Tibial nerve (tissue), 4 donors: ENCODE measurements at regions not wholly inside any gene's neighbourhood (a gene's known extent, or its start where the extent isn't known, plus 50 kb on each side); places are given as distances from the start of the nearest gene placed in this dataset.

Source experiments
- DNase-seq, 2 donors: peaks; one replicate each; pipeline ENCODE4 v3.0.0-alpha.2; 2019; ENCODE audit warnings: low spot score in 2 of 2
- H3K27ac ChIP-seq, 4 donors: fragments of 200-600 bp; sonication (generic) in 3 of 4; one replicate each; pipeline ENCODE4 v1.5.1; 2017 to 2019; ENCODE audit warnings: mild to moderate bottlenecking in 1 of 4
- H3K27me3 ChIP-seq, 2 donors: fragments of 200-600 bp; sonication (generic) in 1 of 2; one replicate each; pipeline versions ENCODE4 v1.5.1 to v1.6.0; 2017 to 2019
- H3K36me3 ChIP-seq, 3 donors: fragments of 200-600 bp; sonication (generic); one replicate each; pipeline ENCODE4 v1.5.1; 2018 to 2019
- H3K4me1 ChIP-seq, 4 donors: fragments of 200-600 bp; sonication (generic) in 3 of 4; one replicate each; pipeline ENCODE4 v1.5.1; 2017 to 2019
- H3K4me3 ChIP-seq, 4 donors: fragments of 200-600 bp; sonication (generic) in 3 of 4; one replicate each; pipeline ENCODE4 v1.5.1; 2017 to 2019; ENCODE audit warnings: mild to moderate bottlenecking in 1 of 4, moderate library complexity in 1 of 4
- H3K9me3 ChIP-seq, 4 donors: fragments of 200-600 bp; sonication (generic) in 3 of 4; one replicate each; pipeline ENCODE4 v1.5.1; 2017 to 2019
- EP300 ChIP-seq, 2 donors: sonication (generic); formaldehyde crosslinking; IDR thresholded peaks; one replicate each; pipeline ENCODE4 v1.6.1; 2017; ENCODE audit warnings: antibody characterized with exemption in 2 of 2, mild to moderate bottlenecking in 1 of 2
- POLR2A ChIP-seq, 2 donors: fragments of 450-650 bp; IDR thresholded peaks; one replicate each; pipeline ENCODE4 v1.6.1; 2017; ENCODE audit warnings: antibody characterized with exemption in 2 of 2, mild to moderate bottlenecking in 2 of 2, moderate library complexity in 2 of 2
- WGBS, 2 donors: methylation state at CpG; one replicate each; pipeline ENCODE4 v1.1.5; 2018; 5-methylcytosine and 5-hydroxymethylcytosine counted together
- TF ChIP-seq, protein P1 (sequence below), 5 experiments: fragments of 200-600 bp in 3 of 5; fragments of 450-650 bp in 2 of 5; sonication (generic) in 3 of 5; IDR thresholded peaks; one replicate each; pipeline ENCODE4 v1.5.1; 2016 to 2019; ENCODE audit warnings: antibody characterized with exemption in 5 of 5, mild to moderate bottlenecking in 3 of 5, moderate library complexity in 2 of 5

DNA sequence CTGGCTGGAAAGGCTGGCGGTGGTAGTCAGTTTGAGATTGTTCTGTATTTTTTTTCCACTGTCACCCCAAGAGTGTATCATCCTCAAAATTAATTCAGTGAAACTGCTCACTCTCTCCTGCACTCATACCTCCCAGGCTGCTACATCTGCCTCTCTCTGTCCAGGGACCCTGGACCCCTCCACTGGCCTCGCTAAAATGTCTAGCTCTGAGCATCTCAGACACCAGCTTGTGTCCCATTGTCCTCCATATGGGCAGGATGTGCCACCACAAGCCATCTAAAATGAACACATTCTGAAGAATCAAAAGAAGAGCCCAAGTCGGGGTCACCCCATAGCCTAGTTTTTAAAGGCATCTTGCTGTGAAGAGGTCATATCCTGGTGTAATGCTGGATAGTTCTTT, 345.5 kb upstream of the TSHZ3 start:
- Histone ChIP-seq H3K9me3 (no peaks in the 10 kb centered on the region), H3K27ac (no peak overlapping the region), H3K36me3 (no peaks in the 10 kb centered on the region), H3K4me3 (no peak overlapping the region), H3K4me1 (no peaks in the 10 kb centered on the region), H3K27me3 (no peaks in the 10 kb centered on the region)
- DNase-seq: no peak
- TF ChIP-seq EP300 (IDR thresholded peaks at IDR 0.05): no peak
- TF ChIP-seq, protein P1, sequence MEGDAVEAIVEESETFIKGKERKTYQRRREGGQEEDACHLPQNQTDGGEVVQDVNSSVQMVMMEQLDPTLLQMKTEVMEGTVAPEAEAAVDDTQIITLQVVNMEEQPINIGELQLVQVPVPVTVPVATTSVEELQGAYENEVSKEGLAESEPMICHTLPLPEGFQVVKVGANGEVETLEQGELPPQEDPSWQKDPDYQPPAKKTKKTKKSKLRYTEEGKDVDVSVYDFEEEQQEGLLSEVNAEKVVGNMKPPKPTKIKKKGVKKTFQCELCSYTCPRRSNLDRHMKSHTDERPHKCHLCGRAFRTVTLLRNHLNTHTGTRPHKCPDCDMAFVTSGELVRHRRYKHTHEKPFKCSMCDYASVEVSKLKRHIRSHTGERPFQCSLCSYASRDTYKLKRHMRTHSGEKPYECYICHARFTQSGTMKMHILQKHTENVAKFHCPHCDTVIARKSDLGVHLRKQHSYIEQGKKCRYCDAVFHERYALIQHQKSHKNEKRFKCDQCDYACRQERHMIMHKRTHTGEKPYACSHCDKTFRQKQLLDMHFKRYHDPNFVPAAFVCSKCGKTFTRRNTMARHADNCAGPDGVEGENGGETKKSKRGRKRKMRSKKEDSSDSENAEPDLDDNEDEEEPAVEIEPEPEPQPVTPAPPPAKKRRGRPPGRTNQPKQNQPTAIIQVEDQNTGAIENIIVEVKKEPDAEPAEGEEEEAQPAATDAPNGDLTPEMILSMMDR (IDR thresholded peaks at IDR 0.05): no peak
- no peak for TF ChIP-seq POLR2A (IDR thresholded peaks at IDR 0.05)
- WGBS, 2 donors: 80 to 88% methylated on average over 3 of the region's 3 CpGs

DNA sequence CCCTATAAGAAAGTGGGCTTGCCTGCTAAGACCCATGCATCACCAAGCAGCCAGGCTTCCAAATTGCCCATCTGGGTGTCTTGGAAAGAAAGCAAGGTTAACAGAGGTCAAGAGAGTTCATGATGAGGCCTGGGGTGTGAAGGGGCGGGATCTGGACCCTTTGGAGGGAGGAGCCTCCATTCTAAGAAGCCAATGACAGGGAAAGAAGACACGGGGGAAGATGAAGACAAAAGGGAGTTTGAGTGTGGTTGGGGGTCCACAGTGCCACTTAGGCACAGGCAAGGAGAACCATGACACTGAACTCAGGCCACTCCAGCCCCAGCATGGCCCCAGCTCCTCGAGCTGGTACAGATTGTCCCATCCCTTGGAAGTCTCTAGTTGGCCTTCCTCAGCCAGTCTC, 350.2 kb upstream of the TSHZ3 start:
- Histone ChIP-seq H3K4me3 (no peak overlapping the region), H3K36me3 (no peaks in the 10 kb centered on the region), H3K4me1 (no peaks in the 10 kb centered on the region), H3K9me3 (peaks cover 0 to 13% (median 0%) of the 10 kb centered on the region in 4 donors), H3K27me3 (no peaks in the 10 kb centered on the region), H3K27ac (no peak overlapping the region)
- DNase-seq: no peak
- TF ChIP-seq EP300 (IDR thresholded peaks at IDR 0.05) (no peak), POLR2A (IDR thresholded peaks at IDR 0.05) (no peak)
- TF ChIP-seq, protein P1 (IDR thresholded peaks at IDR 0.05): no peak
- 69 to 82% methylated on average over 3 of the region's 3 CpGs for WGBS, 2 donors

DNA sequence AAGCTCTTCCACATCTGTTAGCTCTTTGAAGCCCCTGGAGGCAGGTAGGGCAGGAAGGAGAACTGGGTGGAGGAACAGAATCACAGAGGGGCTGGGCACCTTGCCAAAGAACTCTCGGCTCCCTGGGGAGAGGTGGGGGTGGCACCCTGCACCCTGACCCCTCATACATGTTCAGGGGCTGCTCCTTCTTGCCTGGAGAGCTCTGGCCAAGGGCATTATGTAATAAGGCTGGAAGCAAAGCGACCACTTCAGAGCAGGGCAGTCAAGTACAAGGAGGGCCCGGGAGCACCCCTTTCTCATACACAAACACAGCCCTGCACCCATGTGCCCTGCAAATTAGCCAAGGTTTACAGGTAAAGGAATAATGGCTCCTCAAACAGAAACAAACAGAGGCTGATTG, 351.9 kb upstream of the TSHZ3 start:
- H3K4me3 ChIP-seq: no peak overlapping the region
- no peak overlapping the region for H3K27ac ChIP-seq
- H3K9me3 ChIP-seq: peaks cover 0 to 13% (median 0%) of the 10 kb centered on the region in 4 donors
- TF ChIP-seq POLR2A (IDR thresholded peaks at IDR 0.05): no peak
- no peak for TF ChIP-seq EP300 (IDR thresholded peaks at IDR 0.05)
- TF ChIP-seq, protein P1 (IDR thresholded peaks at IDR 0.05): no peak
- H3K27me3 ChIP-seq: no peaks in the 10 kb centered on the region
- 51 to 65% methylated on average over 3 of the region's 3 CpGs for WGBS, 2 donors
- no peak for DNase-seq
- no peaks in the 10 kb centered on the region for H3K4me1 ChIP-seq
- no peaks in the 10 kb centered on the region for H3K36me3 ChIP-seq

DNA sequence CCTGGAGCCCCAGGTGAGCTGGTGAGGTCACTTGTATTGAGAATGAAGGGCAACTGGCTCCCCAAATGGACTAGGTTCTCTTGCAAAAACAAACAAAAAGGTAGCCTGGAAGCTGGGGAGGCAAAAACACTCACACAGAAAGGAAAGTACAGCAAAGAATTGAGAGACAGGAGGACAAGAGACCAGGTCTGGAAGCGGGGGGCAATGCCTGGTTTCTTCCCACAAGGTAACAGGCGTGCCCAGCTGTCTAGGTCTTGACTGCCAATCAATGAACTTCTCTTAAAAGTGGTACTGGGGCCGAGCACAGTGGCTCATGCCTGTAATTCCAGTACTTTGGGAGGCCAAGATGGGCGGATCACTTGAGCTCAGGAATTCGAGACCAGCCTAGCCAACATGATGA, 356.4 kb upstream of the TSHZ3 start:
- H3K4me3 ChIP-seq: no peak overlapping the region
- no peaks in the 10 kb centered on the region for H3K36me3 ChIP-seq
- no peak overlapping the region for H3K27ac ChIP-seq
- no peak for DNase-seq
- TF ChIP-seq POLR2A (IDR thresholded peaks at IDR 0.05) (no peak), EP300 (IDR thresholded peaks at IDR 0.05) (no peak)
- TF ChIP-seq, protein P1 (IDR thresholded peaks at IDR 0.05): no peak
- H3K9me3 ChIP-seq: peaks cover 0 to 13% (median 0%) of the 10 kb centered on the region in 4 donors
- no peaks in the 10 kb centered on the region for H3K4me1 ChIP-seq
- WGBS, 2 donors: 76 to 95% methylated on average over 5 of the region's 5 CpGs
- H3K27me3 ChIP-seq: no peaks in the 10 kb centered on the region

DNA sequence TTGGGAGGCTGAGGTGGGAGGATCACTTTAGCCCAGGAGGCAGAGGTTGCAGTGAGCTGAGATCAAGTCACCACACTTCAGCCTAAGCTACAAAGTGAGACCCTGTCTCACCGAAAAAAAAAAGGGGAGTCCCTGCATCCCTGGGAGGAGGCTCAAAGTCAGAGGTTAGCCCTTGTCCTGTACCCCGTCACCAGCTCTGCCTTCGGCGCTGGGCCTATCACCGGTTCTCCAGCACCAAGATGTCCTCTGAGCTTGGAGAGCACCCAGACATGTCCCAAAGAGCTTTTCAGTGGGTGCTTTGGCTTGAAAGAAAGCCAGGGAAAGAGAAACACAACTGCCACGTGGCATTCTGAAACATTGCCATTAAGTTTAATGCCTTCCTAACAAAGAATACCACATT, 356.9 kb upstream of the TSHZ3 start:
- 91% methylated on average over 6 of the region's 6 CpGs for WGBS, 2 donors

More for the DNA sequence above, 356.9 kb upstream of the TSHZ3 start:
- H3K9me3 ChIP-seq: peaks cover 0 to 13% (median 0%) of the 10 kb centered on the region in 4 donors
- H3K36me3 ChIP-seq: no peaks in the 10 kb centered on the region
- H3K27me3 ChIP-seq: no peaks in the 10 kb centered on the region
- no peak overlapping the region for H3K4me3 ChIP-seq
- no peak for DNase-seq
- TF ChIP-seq POLR2A (IDR thresholded peaks at IDR 0.05): no peak
- TF ChIP-seq, protein P1 (IDR thresholded peaks at IDR 0.05): no peak
- no peak for TF ChIP-seq EP300 (IDR thresholded peaks at IDR 0.05)
- H3K4me1 ChIP-seq: no peaks in the 10 kb centered on the region
- H3K27ac ChIP-seq: no peak overlapping the region
